ENCODE measurements at regions not wholly inside any gene's neighbourhood (a gene's known extent, or its start where the extent isn't known, plus 50 kb on each side); places are given as distances from the start of the nearest gene placed in this dataset.

GRCh38 chr3:11933529-11933928 is 70.7 kb upstream of the SYN2 start:
- TF ChIP-seq, protein P1, sequence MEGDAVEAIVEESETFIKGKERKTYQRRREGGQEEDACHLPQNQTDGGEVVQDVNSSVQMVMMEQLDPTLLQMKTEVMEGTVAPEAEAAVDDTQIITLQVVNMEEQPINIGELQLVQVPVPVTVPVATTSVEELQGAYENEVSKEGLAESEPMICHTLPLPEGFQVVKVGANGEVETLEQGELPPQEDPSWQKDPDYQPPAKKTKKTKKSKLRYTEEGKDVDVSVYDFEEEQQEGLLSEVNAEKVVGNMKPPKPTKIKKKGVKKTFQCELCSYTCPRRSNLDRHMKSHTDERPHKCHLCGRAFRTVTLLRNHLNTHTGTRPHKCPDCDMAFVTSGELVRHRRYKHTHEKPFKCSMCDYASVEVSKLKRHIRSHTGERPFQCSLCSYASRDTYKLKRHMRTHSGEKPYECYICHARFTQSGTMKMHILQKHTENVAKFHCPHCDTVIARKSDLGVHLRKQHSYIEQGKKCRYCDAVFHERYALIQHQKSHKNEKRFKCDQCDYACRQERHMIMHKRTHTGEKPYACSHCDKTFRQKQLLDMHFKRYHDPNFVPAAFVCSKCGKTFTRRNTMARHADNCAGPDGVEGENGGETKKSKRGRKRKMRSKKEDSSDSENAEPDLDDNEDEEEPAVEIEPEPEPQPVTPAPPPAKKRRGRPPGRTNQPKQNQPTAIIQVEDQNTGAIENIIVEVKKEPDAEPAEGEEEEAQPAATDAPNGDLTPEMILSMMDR (conservative IDR thresholded peaks at IDR 0.05): no peak
- TF ChIP-seq ZFX (IDR thresholded peaks at IDR 0.05): no peak
